ENCODE measurements at regions not wholly inside any gene's neighbourhood (a gene's known extent, or its start where the extent isn't known, plus 50 kb on each side); places are given as distances from the start of the nearest gene placed in this dataset.

DNA sequence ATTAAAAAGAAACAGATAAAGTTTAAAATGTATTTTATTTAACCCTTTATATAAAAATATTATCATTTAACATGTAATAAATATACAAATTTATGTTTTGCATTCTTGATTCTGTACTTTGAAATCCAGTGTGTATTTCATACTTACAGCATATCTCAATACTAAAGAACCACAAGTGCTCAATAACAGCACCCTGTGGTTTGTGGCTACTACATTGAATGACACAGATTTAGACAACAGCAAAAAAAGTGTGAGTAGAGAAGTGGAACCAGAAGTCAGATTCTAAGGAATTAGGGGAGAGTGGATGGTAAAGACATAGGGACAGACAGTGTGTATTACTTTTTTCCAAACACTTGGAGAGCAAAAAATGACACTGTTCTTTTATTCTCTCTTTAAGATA lies 524.5 kb downstream of the BMP2 start (continued):
- TF ChIP-seq FOXA1 (IDR thresholded peaks at IDR 0.05) (no peak), NR2F2 (IDR thresholded peaks at IDR 0.05) (no peak)
- TF ChIP-seq, protein P1, sequence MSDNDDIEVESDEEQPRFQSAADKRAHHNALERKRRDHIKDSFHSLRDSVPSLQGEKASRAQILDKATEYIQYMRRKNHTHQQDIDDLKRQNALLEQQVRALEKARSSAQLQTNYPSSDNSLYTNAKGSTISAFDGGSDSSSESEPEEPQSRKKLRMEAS (IDR thresholded peaks at IDR 0.05): no peak
- TF ChIP-seq, protein P2, sequence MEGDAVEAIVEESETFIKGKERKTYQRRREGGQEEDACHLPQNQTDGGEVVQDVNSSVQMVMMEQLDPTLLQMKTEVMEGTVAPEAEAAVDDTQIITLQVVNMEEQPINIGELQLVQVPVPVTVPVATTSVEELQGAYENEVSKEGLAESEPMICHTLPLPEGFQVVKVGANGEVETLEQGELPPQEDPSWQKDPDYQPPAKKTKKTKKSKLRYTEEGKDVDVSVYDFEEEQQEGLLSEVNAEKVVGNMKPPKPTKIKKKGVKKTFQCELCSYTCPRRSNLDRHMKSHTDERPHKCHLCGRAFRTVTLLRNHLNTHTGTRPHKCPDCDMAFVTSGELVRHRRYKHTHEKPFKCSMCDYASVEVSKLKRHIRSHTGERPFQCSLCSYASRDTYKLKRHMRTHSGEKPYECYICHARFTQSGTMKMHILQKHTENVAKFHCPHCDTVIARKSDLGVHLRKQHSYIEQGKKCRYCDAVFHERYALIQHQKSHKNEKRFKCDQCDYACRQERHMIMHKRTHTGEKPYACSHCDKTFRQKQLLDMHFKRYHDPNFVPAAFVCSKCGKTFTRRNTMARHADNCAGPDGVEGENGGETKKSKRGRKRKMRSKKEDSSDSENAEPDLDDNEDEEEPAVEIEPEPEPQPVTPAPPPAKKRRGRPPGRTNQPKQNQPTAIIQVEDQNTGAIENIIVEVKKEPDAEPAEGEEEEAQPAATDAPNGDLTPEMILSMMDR (IDR thresholded peaks at IDR 0.05; ENCODE audit: low read depth, low read length, missing input control): no peak

DNA sequence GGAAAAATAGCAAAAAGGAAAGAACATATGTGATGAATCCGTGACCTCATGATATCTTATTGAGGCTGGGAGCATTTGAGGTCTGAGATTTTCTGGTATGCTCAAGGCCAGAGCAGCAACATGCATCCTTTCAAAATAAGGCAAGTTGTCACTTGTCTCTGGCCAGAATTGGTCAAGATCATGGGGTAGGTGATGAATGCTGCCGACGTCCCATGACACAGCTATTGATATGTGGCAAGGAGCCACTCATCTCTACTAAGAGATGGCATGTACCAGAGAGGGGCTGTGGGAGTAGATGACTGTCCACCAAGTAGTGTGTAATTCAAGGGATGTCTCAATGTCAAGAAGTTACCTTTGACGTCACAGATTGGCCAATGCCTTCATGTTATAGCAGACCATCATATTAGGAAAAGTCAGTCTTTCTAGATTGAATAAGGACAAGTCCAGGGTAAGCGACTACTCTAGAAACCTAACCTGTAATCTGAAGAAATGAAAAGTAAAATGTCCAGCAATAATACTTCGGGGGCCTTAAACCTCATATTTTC lies 527.4 kb downstream of the BMP2 start:
- no peak overlapping the region for H3K27ac ChIP-seq (ENCODE audit: low read depth in 1 of 2, low read length in 2 of 2)
- H3K4me1 ChIP-seq (ENCODE audit: control insufficient read depth in 4 of 4, insufficient read depth in 4 of 4, low read length in 3 of 4): peaks cover 2 to 11% (median 6%) of the 10 kb centered on the region in 4 donors
- H3K4me3 ChIP-seq (ENCODE audit: low read depth in 1 of 3, low read length in 3 of 3): no peak overlapping the region
- DNase-seq (ENCODE audit: low spot score): no peak
- no peaks in the 10 kb centered on the region for H3K36me3 ChIP-seq (ENCODE audit: control insufficient read depth in 4 of 4, insufficient read depth in 3 of 4, low read depth in 1 of 4, low read length in 3 of 4)
- WGBS: 91% methylated on average over 6 of the region's 6 CpGs
- no peak overlapping the region for H3K9ac ChIP-seq (ENCODE audit: low read depth in 1 of 2, low read length in 2 of 2)
- H3K9me3 ChIP-seq (ENCODE audit: control insufficient read depth in 4 of 4, low read length in 3 of 4): no peaks in the 10 kb centered on the region
- no peaks in the 10 kb centered on the region for H3K27me3 ChIP-seq (ENCODE audit: control insufficient read depth in 4 of 4, insufficient read depth in 4 of 4, low read length in 3 of 4)
- no peak for TF ChIP-seq RAD21 (IDR thresholded peaks at IDR 0.05)
- TF ChIP-seq GABPA (IDR thresholded peaks at IDR 0.05 in 1 of 2, conservative IDR thresholded peaks at IDR 0.05 in 1 of 2): no peak
- no peak for TF ChIP-seq HNF4G (IDR thresholded peaks at IDR 0.05)
- TF ChIP-seq FOXA1 (IDR thresholded peaks at IDR 0.05): no peak
- no peak for TF ChIP-seq SP1 (IDR thresholded peaks at IDR 0.05)
- TF ChIP-seq, protein P1 (IDR thresholded peaks at IDR 0.05): no peak
- no peak for TF ChIP-seq NR2F2 (IDR thresholded peaks at IDR 0.05)
- TF ChIP-seq, protein P3, sequence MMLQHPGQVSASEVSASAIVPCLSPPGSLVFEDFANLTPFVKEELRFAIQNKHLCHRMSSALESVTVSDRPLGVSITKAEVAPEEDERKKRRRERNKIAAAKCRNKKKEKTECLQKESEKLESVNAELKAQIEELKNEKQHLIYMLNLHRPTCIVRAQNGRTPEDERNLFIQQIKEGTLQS (IDR thresholded peaks at IDR 0.05): no peak
- no peak for TF ChIP-seq TAF1 (conservative IDR thresholded peaks at IDR 0.05)
- no peak for TF ChIP-seq HNF4A (conservative IDR thresholded peaks at IDR 0.05)
- no peak for TF ChIP-seq REST (IDR thresholded peaks at IDR 0.05)
- no peak for TF ChIP-seq FOXA2 (IDR thresholded peaks at IDR 0.05)
- TF ChIP-seq YY1 (IDR thresholded peaks at IDR 0.05): no peak
- no peak for TF ChIP-seq RXRA (IDR thresholded peaks at IDR 0.05)
- no peak for TF ChIP-seq ZBTB33 (IDR thresholded peaks at IDR 0.05)
- TF ChIP-seq, protein P2 (IDR thresholded peaks at IDR 0.05; ENCODE audit: low read depth, low read length, missing input control): no peak
- TF ChIP-seq EGR1 (IDR thresholded peaks at IDR 0.05; ENCODE audit: low read depth in 2 of 2): no peak
- no peak for TF ChIP-seq JUND (IDR thresholded peaks at IDR 0.05)

Measured in liver (tissue), 8 donors.